CD14-positive monocyte (primary cell): ENCODE measurements at regions not wholly inside any gene's neighbourhood (a gene's known extent, or its start where the extent isn't known, plus 50 kb on each side); places are given as distances from the start of the nearest gene placed in this dataset.

Experiments
- DNase-seq, 3 donors: peaks; one replicate each; pipeline ENCODE4 v3.0.0-alpha.2; 2011 to 2022
- H2AFZ ChIP-seq: 2 replicates; pipeline ENCODE4 v1.6.0; 2012; ENCODE audit warnings: mild to moderate bottlenecking, low read depth, low read length, inconsistent platforms; ENCODE audit not compliant: insufficient read depth, poor library complexity, severe bottlenecking
- H3K27ac ChIP-seq, 2 donors: 1 replicate in 1 of 2; 2 replicates in 1 of 2; pipeline ENCODE4 v1.5.1; 2012 to 2013; ENCODE audit warnings: low read length in 2 of 2, control low read depth in 1 of 2, inconsistent platforms in 1 of 2, low read depth in 1 of 2, mild to moderate bottlenecking in 1 of 2
- H3K27me3 ChIP-seq, 2 donors: one replicate each; pipeline versions ENCODE4 v1.6.0 to v1.6.1; 2011 to 2013; ENCODE audit warnings: low read length in 2 of 2; ENCODE audit not compliant: control insufficient read depth in 2 of 2, insufficient read depth in 2 of 2
- H3K36me3 ChIP-seq, 2 donors: replicated peaks in 1 of 2; 1 replicate in 1 of 2; 2 replicates in 1 of 2; pipeline versions ENCODE4 v1.5.1 to v1.6.1; 2012 to 2013; ENCODE audit warnings: low read length in 2 of 2, control low read depth in 1 of 2, inconsistent platforms in 1 of 2, mild to moderate bottlenecking in 1 of 2; ENCODE audit not compliant: insufficient read depth in 2 of 2, control insufficient read depth in 1 of 2
- H3K4me1 ChIP-seq, 2 donors: 1 replicate in 1 of 2; 2 replicates in 1 of 2; pipeline versions ENCODE4 v1.5.1 to v1.6.1; 2012 to 2013; ENCODE audit warnings: low read length in 2 of 2, control low read depth in 1 of 2, inconsistent platforms in 1 of 2, mild to moderate bottlenecking in 1 of 2, moderate library complexity in 1 of 2; ENCODE audit not compliant: insufficient read depth in 2 of 2, control insufficient read depth in 1 of 2
- H3K4me2 ChIP-seq: replicated peaks from 2 replicates; pipeline ENCODE3; 2012; ENCODE audit warnings: low read length, moderate library complexity, mild to moderate bottlenecking; ENCODE audit not compliant: poor library complexity, severe bottlenecking; ENCODE audit errors: extremely low read depth
- H3K4me3 ChIP-seq, 3 experiments: fragments of 200-600 bp in 1 of 3; sonication (generic) in 1 of 3; replicated peaks in 1 of 3; 1 replicate in 2 of 3; 2 replicates in 1 of 3; pipeline ENCODE4 v1.5.1; 2011 to 2013; ENCODE audit warnings: low read length in 3 of 3, mild to moderate bottlenecking in 3 of 3, control low read depth in 2 of 3, low read depth in 2 of 3, inconsistent platforms in 1 of 3, moderate library complexity in 1 of 3
- H3K79me2 ChIP-seq: 2 replicates; pipeline ENCODE4 v1.6.0; 2012; ENCODE audit warnings: mild to moderate bottlenecking, control low read depth, inconsistent platforms, low read length, moderate library complexity; ENCODE audit not compliant: insufficient read depth
- H3K9ac ChIP-seq: 2 replicates; pipeline ENCODE4 v1.6.0; 2017; ENCODE audit warnings: low read length, mild to moderate bottlenecking; ENCODE audit not compliant: insufficient read depth, poor library complexity, severe bottlenecking
- H3K9me3 ChIP-seq, 2 donors: replicated peaks in 1 of 2; 1 replicate in 1 of 2; 2 replicates in 1 of 2; pipeline versions ENCODE4 v1.5.1 to v1.6.1; 2012 to 2013; ENCODE audit warnings: low read length in 2 of 2, control low read depth in 1 of 2; ENCODE audit not compliant: control insufficient read depth in 1 of 2, insufficient read depth in 1 of 2
- H4K20me1 ChIP-seq: 2 replicates; pipeline ENCODE4 v1.6.0; 2012; ENCODE audit warnings: mild to moderate bottlenecking, low read length, control low read depth, moderate library complexity; ENCODE audit not compliant: insufficient read depth
- H3K27ac Mint-ChIP-seq, 7 donors: one replicate each; pipeline ENCODE4 v1.8.0; 2020; ENCODE audit warnings: mild to moderate bottlenecking in 7 of 7, mixed read lengths in 7 of 7, moderate library complexity in 6 of 7, inconsistent platforms in 2 of 7
- H3K27me3 Mint-ChIP-seq, 3 donors: one replicate each; pipeline ENCODE4 v1.8.0; 2021 to 2022; ENCODE audit warnings: low read depth in 3 of 3, mild to moderate bottlenecking in 3 of 3, mixed read lengths in 3 of 3, moderate library complexity in 3 of 3, inconsistent platforms in 1 of 3
- H3K36me3 Mint-ChIP-seq, 2 donors: one replicate each; pipeline ENCODE4 v1.8.0; 2020; ENCODE audit warnings: mixed read lengths in 2 of 2, inconsistent platforms in 1 of 2, mild to moderate bottlenecking in 1 of 2
- H3K4me1 Mint-ChIP-seq: one replicate; pipeline ENCODE4 v1.8.0; 2020; ENCODE audit warnings: mild to moderate bottlenecking, mixed read lengths
- H3K4me3 Mint-ChIP-seq, 2 donors: one replicate each; pipeline ENCODE4 v1.8.0; 2020; ENCODE audit warnings: mild to moderate bottlenecking in 2 of 2, mixed read lengths in 2 of 2, moderate library complexity in 1 of 2
- H3K9me3 Mint-ChIP-seq, 7 donors: one replicate each; pipeline ENCODE4 v1.8.0; 2020 to 2022; ENCODE audit warnings: mixed read lengths in 7 of 7, mild to moderate bottlenecking in 6 of 7, moderate library complexity in 6 of 7, inconsistent platforms in 2 of 7
- WGBS: methylation state at CpG from one replicate; pipeline ENCODE4 v1.1.5; 2013; ENCODE audit warnings: missing lambda C conversion rate; ENCODE audit not compliant: insufficient coverage; 5-methylcytosine and 5-hydroxymethylcytosine counted together
- intact Hi-C, 2 donors: fragments of 100-400 bp; cut with micrococcal nuclease; formaldehyde crosslinking; loops; one replicate each; pipeline versions ENCODE4 v1.15.0 to v1.15.1; 2023
- TF ChIP-seq, protein P1 (sequence below): fragments of 200-600 bp; IDR thresholded peaks from one replicate; pipeline ENCODE4 v1.8.0; 2022; ENCODE audit warnings: antibody characterized with exemption, mild to moderate bottlenecking

- no peak overlapping the region for H2AFZ ChIP-seq
- H3K36me3 ChIP-seq = no peaks in the 10 kb centered on the region
- no peak overlapping the region for H3K4me2 ChIP-seq
- H3K9me3 Mint-ChIP-seq = peaks cover 7 to 25% (median 22%) of the 10 kb centered on the region in 7 donors
- no peaks in the 10 kb centered on the region for H3K79me2 ChIP-seq
- no peak overlapping the region for H3K27ac Mint-ChIP-seq
- intact Hi-C loops = no loop called here
- H4K20me1 ChIP-seq = no peaks in the 10 kb centered on the region
- TF ChIP-seq, protein P1, sequence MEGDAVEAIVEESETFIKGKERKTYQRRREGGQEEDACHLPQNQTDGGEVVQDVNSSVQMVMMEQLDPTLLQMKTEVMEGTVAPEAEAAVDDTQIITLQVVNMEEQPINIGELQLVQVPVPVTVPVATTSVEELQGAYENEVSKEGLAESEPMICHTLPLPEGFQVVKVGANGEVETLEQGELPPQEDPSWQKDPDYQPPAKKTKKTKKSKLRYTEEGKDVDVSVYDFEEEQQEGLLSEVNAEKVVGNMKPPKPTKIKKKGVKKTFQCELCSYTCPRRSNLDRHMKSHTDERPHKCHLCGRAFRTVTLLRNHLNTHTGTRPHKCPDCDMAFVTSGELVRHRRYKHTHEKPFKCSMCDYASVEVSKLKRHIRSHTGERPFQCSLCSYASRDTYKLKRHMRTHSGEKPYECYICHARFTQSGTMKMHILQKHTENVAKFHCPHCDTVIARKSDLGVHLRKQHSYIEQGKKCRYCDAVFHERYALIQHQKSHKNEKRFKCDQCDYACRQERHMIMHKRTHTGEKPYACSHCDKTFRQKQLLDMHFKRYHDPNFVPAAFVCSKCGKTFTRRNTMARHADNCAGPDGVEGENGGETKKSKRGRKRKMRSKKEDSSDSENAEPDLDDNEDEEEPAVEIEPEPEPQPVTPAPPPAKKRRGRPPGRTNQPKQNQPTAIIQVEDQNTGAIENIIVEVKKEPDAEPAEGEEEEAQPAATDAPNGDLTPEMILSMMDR = no peak
- H3K27me3 Mint-ChIP-seq = peaks cover 2 to 3% (median 2%) of the 10 kb centered on the region in 3 donors
- H3K4me3 Mint-ChIP-seq = no peak overlapping the region
- H3K4me3 ChIP-seq = no peak overlapping the region
- no peak for DNase-seq
- peaks cover 14 to 49% of the 10 kb centered on the region in 2 donors for H3K9me3 ChIP-seq
- WGBS = 80% methylated on average over 1 of the region's 5 CpGs
- H3K4me1 ChIP-seq = no peaks in the 10 kb centered on the region
- no peaks in the 10 kb centered on the region for H3K4me1 Mint-ChIP-seq
- no peak overlapping the region for H3K27ac ChIP-seq
- H3K9ac ChIP-seq = no peak overlapping the region
- no peaks in the 10 kb centered on the region for H3K36me3 Mint-ChIP-seq
- no peaks in the 10 kb centered on the region for H3K27me3 ChIP-seq
These were observed 119.6 kb downstream of the GLRX3 start for GRCh38 chr10:130255777-130256176.

DNA sequence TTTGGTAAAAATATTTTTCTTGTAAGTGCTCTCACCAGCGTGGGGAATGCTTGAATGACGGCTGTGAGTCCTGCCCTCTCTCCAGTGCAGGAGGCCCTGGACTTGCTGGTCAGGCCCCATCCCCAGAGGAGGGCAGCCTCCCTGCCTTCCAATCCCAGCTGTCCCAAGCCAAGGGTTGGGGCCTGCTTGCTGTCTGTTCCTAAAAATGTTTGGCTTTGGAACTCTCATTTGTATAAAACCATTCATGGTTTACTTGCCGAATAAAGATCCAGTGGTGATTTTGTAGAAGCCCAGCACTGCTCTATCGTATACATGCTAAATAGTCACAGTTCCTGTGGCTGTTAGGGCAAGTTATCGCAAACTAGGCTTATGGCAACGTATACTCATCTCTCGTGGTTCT is 121.7 kb downstream of the GLRX3 start:
- Histone ChIP-seq H4K20me1 (no peaks in the 10 kb centered on the region), H3K4me1 (no peaks in the 10 kb centered on the region), H3K9ac (no peak overlapping the region), H3K9me3 (peaks cover 27 to 56% of the 10 kb centered on the region in 2 donors), H3K4me3 (no peak overlapping the region), H3K36me3 (no peaks in the 10 kb centered on the region), H3K79me2 (no peaks in the 10 kb centered on the region), H3K4me2 (no peak overlapping the region), H3K27me3 (no peaks in the 10 kb centered on the region), H3K27ac (no peak overlapping the region), H2AFZ (no peak overlapping the region)
- 93% methylated on average over 7 of the region's 7 CpGs for WGBS
- Mint-ChIP-seq H3K27me3 (peaks cover 0 to 3% (median 2%) of the 10 kb centered on the region in 3 donors), H3K36me3 (no peaks in the 10 kb centered on the region), H3K4me3 (no peak overlapping the region), H3K4me1 (no peaks in the 10 kb centered on the region), H3K9me3 (peaks cover 19 to 35% (median 27%) of the 10 kb centered on the region in 7 donors), H3K27ac (no peak overlapping the region)
- intact Hi-C loops = no loop called here
- TF ChIP-seq, protein P1 = no peak
- no peak for DNase-seq
